ENCODE measurements at regions not wholly inside any gene's neighbourhood (a gene's known extent, or its start where the extent isn't known, plus 50 kb on each side); places are given as distances from the start of the nearest gene placed in this dataset.

- TF ChIP-seq SIN3A (IDR thresholded peaks at IDR 0.05; ENCODE audit: borderline replicate concordance, insufficient read depth, low read depth, low read length) (no peak), POLR2AphosphoS5 (IDR thresholded peaks at IDR 0.05; ENCODE audit: low read depth, low read length) (no peak), CTCF (IDR thresholded peaks at IDR 0.05) (no peak)
Measured at GRCh38 chr16:86066811-86067210, 167.8 kb downstream of the IRF8 start.

All from Panc1 (cell line).